GDM1 (cell line): ENCODE measurements at regions not wholly inside any gene's neighbourhood (a gene's known extent, or its start where the extent isn't known, plus 50 kb on each side); places are given as distances from the start of the nearest gene placed in this dataset.
"Not testable (repeated sequence)": the region's sequence is repeated elsewhere in the genome, so short reads cannot be mapped to it uniquely, and the experiment has no call there.

ENCODE experiments used
- DNase-seq: peaks from one replicate; lab custom pipeline; 2025; lab: John Stamatoyannopoulos, UW

- no peak for DNase-seq
Measured at GRCh38 chr6:43884652-43885022, 114.6 kb downstream of the VEGFA start.

DNA sequence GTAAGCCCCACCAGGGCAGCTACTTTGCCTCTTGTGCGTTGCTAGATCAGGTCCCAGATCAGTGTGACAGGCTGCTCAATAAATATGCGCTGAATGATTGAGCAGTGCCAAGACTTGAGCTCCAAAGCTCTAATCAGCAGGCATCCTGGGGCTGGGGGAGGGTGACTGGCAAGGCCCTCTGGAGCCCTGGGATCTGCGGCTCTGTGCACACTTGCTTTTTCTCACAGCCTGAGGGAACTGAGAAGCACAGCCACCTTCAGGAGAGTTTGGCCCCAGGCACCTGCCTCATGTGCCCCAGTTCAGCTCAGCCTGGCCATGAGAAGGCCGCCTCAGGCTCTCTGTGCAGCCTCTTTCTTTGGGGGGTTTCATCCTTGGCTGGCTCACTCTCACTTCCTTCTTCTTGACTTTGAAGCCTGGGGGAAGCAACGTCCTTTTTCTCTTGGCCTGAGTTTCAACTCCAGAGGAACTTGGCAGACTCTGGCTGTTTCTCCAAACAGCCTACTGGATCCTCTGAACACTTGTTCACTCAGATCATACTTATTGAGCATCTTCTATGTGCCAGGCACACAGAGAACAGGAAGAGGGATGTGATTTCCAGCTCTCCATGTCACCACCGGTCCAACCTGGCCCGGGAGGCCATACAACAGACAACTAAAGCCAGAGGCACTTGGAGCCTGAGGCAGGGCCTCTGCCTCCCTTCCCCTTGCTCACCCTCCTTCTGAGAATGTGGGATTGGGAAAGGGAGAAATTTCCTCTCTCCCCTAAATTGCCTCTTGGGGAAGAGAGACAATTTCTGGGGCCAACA, 114.0 kb downstream of the VEGFA start:
- DNase-seq = no peak

DNA sequence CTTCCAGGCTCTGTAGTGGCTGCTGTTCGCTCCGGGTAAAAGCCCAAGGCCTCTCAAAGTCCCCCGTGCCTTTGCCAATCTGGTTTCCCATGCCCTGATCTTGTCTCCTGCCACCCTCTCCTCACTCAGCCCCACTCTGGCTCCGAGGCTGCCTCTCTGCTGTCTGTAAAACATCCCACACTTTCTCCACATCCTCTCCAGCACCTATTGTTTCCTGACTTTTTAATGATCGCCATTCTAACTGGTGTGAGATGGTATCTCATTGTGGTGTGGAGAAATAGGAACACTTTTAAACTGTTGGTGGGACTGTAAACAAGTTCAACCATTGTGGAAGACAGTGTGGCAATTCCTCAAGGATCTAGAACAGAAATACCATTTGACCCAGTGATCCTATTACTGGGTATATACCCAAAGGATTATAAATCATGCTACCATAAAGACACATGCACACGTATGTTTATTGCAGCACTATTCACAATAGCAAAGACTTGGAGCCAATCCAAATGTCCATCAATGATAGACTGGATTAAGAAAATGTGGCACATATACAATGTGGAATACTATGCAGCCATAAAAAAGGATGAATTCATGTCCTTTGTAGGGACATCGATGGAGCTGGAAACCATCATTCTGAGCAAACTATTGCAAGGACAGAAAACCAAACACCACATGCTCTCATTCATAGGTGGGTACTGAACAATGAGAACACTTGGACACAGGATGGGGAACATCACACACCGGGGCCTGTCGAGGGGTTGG, 112.9 kb downstream of the VEGFA start:
- DNase-seq = not testable (repeated sequence)

GRCh38 chr6:43880236-43881137, 110.5 kb downstream of the VEGFA start:
- no peak for DNase-seq

- DNase-seq = no peak
Measured at GRCh38 chr6:43879722-43880121, 109.7 kb downstream of the VEGFA start.

DNA sequence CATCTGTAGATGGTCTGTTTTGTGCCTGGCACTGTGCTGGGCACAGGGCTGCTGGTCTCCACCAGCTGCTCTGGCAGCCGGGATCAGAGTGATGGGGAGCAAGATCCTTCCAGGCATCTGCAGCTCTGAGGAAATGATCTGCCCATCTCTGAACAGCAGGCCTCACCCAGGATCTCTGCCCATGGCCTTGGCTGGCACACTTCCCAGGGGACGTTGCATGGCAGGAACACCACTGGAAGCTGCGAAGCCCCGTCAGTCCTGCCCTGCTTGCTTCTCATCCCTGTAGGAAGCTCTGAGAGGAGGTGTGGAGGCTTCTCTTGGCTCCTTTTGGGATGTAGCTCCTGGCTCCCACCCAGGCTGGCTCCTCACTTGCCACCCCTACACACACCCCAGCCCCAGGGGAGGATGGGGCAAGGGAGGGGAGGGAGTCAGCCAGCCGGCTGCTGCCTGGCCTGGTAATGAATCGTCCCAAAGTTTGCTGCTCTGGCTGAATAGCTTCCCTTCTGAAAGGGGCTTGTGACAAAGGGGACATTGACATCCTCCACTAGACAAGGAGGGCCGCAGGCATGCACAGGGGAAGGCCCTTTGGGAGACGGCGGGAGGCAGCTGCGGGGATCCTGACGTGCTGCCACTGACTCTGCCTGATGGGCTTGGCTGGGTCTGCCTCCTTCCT, 108.9 kb downstream of the VEGFA start:
- DNase-seq = no peak

DNA sequence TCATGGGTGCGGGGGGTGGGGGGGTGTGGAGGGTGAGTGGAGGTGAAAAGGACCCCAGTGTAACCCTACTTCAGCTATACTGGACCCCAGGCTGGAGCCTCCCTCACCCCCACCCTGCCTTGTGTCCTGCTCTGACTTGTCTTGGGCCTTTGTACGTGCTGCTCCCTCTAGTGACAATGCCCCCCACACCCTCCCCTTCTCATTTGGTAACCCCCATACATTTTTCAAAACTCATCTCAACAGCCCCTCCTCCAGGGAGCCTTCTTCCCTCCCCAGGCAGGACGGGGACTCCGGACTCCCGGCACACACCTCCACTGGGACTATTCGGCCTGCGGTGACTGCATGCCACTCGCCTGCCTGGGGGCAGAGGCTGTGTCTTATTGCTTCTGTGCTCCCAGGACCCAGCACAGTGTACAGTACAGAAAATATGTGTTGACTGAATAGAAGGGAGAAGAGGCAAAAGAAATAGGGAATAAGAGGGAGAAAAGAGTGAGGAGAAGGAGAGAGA, 108.2 kb downstream of the VEGFA start:
- no peak for DNase-seq

- no peak for DNase-seq
Measured at GRCh38 chr6:43877463-43878126, 107.6 kb downstream of the VEGFA start.

DNA sequence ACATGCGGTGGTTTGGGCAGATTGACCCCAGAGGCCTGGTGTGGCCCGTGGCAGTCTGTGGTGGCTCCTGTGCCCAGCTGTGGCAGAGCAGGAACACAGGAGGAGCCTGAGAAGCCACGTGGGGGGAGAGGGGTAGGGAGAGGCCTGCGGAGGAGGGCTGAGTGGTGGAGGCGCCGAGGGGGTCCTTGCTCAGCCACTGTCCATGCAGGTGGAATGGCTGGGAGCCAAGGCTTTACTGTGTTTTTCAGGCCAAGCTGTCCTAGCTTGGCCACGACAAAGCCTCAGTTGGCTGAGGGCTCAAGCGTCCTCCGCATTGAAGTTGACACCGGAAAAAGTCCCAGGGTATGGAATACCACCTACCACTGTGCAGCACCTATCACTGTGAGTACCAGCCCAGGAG, 107.0 kb downstream of the VEGFA start:
- no peak for DNase-seq

- no peak for DNase-seq
Measured at GRCh38 chr6:43876602-43877001, 106.6 kb downstream of the VEGFA start.

- no peak for DNase-seq
Measured at GRCh38 chr6:43875849-43876572, 106.0 kb downstream of the VEGFA start.

DNA sequence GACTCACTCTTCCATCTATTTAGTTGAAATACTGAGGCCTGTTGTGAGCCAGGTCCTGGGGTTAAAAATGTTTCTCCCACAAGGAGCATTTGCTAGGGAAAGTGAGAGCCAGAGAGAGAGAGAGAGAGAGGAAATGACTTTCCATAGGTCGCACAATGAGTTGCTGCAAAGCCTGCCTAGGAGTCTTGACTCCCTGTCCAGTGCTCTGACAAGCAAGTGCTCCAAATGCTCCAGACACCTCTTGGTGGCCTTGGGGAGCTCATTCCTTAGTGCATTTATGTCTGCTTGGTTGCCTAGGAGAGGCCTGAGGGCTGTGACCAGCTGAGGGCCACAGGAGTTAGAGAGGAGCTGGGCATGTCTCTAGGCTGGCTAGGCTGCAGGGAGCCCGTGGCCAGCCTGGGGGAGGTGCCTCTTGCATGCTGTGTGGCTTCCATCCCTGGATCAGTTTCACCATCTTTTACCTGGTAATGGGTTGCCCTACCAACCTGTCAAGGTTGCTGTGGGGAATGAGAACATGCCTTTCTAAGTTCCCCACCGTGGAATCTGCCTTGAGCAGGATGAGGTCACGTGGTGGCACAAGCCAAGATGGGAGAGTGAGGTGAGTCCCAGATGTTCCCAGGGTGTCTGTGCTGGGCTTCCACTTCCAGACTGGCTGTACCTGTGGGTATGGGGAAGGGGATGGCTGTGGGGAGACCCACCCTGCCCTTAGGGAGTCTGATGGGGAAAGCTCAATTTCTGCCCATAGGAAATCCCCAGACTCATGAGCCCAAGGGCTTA, 105.0 kb downstream of the VEGFA start:
- DNase-seq = no peak

DNA sequence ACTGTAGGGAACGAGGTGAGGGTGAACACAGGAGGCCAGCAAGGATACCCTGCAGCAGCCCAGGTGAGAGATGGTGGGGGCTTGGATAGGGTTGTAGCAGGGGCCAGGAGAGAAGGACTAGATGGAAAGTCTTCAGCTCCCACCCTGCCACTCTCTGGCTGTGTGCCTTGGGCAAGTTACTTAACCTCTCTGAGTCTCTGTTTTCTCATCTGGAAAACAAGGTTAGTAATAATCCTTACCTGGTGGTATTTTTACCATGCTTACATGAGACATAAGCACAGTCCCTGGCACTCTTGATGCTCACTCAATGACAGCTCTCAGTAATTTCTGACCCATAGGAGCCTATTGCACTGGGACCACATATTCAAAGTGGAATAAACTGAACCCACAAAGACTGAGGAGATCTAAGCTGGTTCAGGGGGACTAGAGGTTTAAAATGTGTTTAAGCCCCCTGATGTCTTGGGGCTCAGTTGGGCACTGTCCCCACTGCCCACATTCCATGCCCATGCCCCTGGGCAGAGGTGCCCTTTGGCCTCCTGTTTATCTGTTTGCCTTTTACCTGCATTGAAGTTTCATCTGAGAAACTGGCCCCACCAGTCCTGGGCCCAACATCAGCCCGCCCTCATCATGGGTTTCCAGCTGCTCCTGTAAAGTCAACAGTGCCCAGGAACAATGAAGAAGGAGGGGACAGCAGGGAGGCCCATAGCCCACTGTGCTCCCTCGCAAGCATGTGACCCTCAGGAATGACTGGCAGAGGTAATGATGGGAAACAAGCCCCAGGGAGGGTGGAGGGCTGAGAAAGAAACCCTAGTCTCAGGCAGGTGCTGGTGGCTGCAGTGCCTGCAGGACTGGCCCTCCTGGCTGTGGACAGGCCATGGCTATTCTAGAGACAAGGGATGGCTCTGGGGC, 104.0 kb downstream of the VEGFA start:
- DNase-seq = no peak

- DNase-seq = no peak
Measured at GRCh38 chr6:43871933-43872332, 101.9 kb downstream of the VEGFA start.

DNA sequence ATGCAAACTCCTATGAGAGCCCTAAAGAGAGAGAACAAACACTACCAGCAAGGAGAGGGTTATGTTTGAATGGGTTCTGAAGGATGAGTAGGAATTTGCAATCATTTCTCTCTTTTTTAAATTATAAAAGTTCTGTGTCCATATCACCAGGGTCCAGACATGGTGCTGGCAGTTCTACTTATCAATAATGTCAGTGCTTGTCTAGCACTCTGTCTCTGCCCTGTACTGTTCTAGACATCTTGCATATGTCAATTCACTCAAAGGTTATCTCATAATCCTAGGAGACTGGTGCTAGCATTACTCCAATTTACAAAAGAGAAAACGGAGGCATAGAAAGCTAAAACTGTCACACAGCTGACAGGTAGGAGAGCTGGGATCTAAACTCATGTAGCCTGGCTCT, 101.3 kb downstream of the VEGFA start:
- DNase-seq = no peak

DNA sequence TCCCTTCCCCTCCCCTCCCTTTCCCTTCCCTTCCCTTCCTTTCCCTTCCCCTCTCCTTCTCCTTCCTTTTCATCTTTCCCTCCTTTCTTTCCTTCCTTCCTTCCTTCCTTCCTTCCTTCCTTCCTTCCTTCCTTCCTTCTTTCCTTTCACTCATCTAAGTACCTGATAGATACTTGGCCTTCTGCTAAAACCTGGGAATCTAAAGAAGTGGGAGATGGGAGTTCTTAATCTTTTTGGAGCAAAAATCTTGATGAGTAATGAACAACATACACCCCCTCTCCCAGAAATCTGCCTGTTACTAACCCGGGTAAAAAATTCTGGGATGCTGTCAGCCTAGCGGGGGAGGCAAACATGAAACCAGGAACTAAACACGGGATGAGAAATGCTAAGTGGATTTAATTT, 100.7 kb downstream of the VEGFA start:
- DNase-seq = no peak

- no peak for DNase-seq
Measured at GRCh38 chr6:43869792-43870659, 100.0 kb downstream of the VEGFA start.
